Mesendoderm (in vitro differentiated cells): ENCODE measurements at regions not wholly inside any gene's neighbourhood (a gene's known extent, or its start where the extent isn't known, plus 50 kb on each side); places are given as distances from the start of the nearest gene placed in this dataset.

Experiments used
- DNase-seq: peaks from one replicate; pipeline ENCODE4 v3.0.0; 2013
- H2AK5ac ChIP-seq: 2 replicates; pipeline ENCODE4 v1.6.1; 2013; ENCODE audit warnings: low read length, inconsistent platforms
- H2BK120ac ChIP-seq: 2 replicates; pipeline ENCODE4 v1.6.1; 2013; ENCODE audit warnings: low read depth, mild to moderate bottlenecking, low read length, moderate library complexity, mixed read lengths
- H2BK15ac ChIP-seq: replicated peaks from 2 replicates; pipeline ENCODE4 v1.6.1; 2013; ENCODE audit warnings: low read depth, mild to moderate bottlenecking, moderate library complexity
- H2BK5ac ChIP-seq: 2 replicates; pipeline ENCODE4 v1.6.1; 2013; ENCODE audit warnings: low read length, inconsistent platforms
- H3K18ac ChIP-seq: 2 replicates; pipeline ENCODE4 v1.6.1; 2013; ENCODE audit warnings: mild to moderate bottlenecking, low read length, mixed read lengths
- H3K23ac ChIP-seq: one replicate; pipeline ENCODE4 v1.6.1; 2013; ENCODE audit warnings: low read length
- H3K27ac ChIP-seq: 2 replicates; pipeline ENCODE4 v1.5.1; 2013; ENCODE audit warnings: low read depth, mild to moderate bottlenecking, inconsistent platforms, low read length, moderate library complexity
- H3K27me3 ChIP-seq: 2 replicates; pipeline ENCODE4 v1.6.1; 2013; ENCODE audit warnings: low read length, control low read depth, mild to moderate bottlenecking, inconsistent platforms; ENCODE audit not compliant: insufficient read depth, poor library complexity
- H3K36me3 ChIP-seq: 2 replicates; pipeline ENCODE4 v1.6.1; 2013; ENCODE audit warnings: low read length, inconsistent platforms; ENCODE audit not compliant: control insufficient read depth, insufficient read depth
- H3K4ac ChIP-seq: one replicate; pipeline ENCODE4 v1.6.1; 2013; ENCODE audit warnings: low read depth, mild to moderate bottlenecking, low read length, moderate library complexity
- H3K4me1 ChIP-seq: 2 replicates; pipeline ENCODE4 v1.6.1; 2013; ENCODE audit warnings: low read depth, low read length, inconsistent platforms; ENCODE audit not compliant: control insufficient read depth
- H3K4me2 ChIP-seq: 2 replicates; pipeline ENCODE4 v1.6.1; 2013; ENCODE audit warnings: low read length
- H3K4me3 ChIP-seq: 2 replicates; pipeline ENCODE4 v1.5.1; 2013; ENCODE audit warnings: mild to moderate bottlenecking, low read length
- H3K56ac ChIP-seq: one replicate; pipeline ENCODE4 v1.6.1; 2013; ENCODE audit warnings: low read length
- H3K79me1 ChIP-seq: 2 replicates; pipeline ENCODE4 v1.6.1; 2013; ENCODE audit warnings: low read length, inconsistent platforms
- H3K79me2 ChIP-seq: 2 replicates; pipeline ENCODE4 v1.6.1; 2013; ENCODE audit warnings: mild to moderate bottlenecking, low read length; ENCODE audit not compliant: control insufficient read depth, insufficient read depth
- H3K9ac ChIP-seq: 2 replicates; pipeline ENCODE4 v1.6.1; 2013; ENCODE audit warnings: low read length, inconsistent platforms
- H4K5ac ChIP-seq: one replicate; pipeline ENCODE4 v1.6.1; 2013; ENCODE audit warnings: low read length
- H4K8ac ChIP-seq: one replicate; pipeline ENCODE4 v1.6.1; 2013; ENCODE audit warnings: low read depth, mild to moderate bottlenecking, control low read depth, low read length, moderate library complexity
- WGBS: extraction: QIAGEN DNeasy Blood & Tissue Kit; methylation state at CpG from one replicate; pipeline ENCODE4 v1.1.7; 2013; ENCODE audit warnings: low lambda C conversion rate, missing lambda C conversion rate; ENCODE audit not compliant: insufficient coverage; ENCODE audit errors: extremely low coverage; 5-methylcytosine and 5-hydroxymethylcytosine counted together

DNA sequence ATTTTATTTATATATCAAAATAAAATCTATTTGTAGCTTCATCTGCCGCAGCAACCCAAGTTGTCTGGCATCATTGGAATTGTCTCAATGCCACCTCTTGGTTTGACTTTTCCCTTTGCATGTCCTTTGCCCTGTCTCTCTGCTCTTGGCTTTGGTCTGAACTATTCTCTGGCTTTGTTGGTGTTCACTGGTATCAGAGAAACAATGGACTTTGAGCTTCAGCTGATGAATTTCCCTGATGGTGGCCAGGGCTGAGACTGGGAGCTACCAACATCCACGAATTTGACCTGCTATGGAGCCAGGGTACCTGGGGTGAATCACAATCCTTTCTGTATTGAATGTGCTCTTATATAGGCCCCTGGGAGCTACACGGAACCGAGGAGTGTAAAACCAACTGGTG, 311.7 kb upstream of the KIAA1217 start:
- no peaks in the 10 kb centered on the region for H3K27me3 ChIP-seq
- H3K36me3 ChIP-seq, result no peaks in the 10 kb centered on the region
- H3K9ac ChIP-seq, result no peak overlapping the region
- no peak for DNase-seq
- H3K27ac ChIP-seq, result no peak overlapping the region
- no peak overlapping the region for H2BK5ac ChIP-seq
- H4K8ac ChIP-seq, result no peak overlapping the region
- H3K23ac ChIP-seq, result no peak overlapping the region
- H3K79me2 ChIP-seq, result no peaks in the 10 kb centered on the region
- H3K4me3 ChIP-seq, result no peak overlapping the region
- WGBS, result no CpG with 5 or more reads among the region's 4 CpGs
- H3K56ac ChIP-seq, result no peak overlapping the region
- no peak overlapping the region for H3K4ac ChIP-seq
- no peaks in the 10 kb centered on the region for H3K79me1 ChIP-seq
- no peak overlapping the region for H2BK120ac ChIP-seq
- no peak overlapping the region for H2BK15ac ChIP-seq
- no peak overlapping the region for H3K4me2 ChIP-seq
- H4K5ac ChIP-seq, result no peak overlapping the region
- H2AK5ac ChIP-seq, result no peak overlapping the region
- no peaks in the 10 kb centered on the region for H3K4me1 ChIP-seq
- no peak overlapping the region for H3K18ac ChIP-seq

DNA sequence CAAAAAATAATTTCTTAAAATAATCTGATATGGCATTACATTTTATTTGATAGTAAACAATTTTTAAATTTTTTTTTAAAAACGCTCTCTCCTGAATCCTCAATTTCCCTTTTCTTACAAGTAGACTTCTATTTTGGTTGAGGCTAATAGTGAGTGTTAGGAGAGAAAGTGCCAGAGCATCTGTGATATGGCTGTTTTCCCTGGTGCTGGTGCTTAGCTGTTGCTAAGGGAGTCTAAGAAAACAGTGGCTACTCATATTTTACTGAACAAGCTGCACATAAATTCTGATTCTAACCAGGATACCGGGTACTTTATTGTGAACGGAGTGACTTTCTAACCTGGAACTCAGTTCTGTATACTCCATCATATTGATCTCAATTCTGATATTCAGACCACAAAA, 311.1 kb upstream of the KIAA1217 start:
- no peaks in the 10 kb centered on the region for H3K27me3 ChIP-seq
- no peaks in the 10 kb centered on the region for H3K4me1 ChIP-seq
- no peak overlapping the region for H4K8ac ChIP-seq
- H2AK5ac ChIP-seq, result no peak overlapping the region
- H2BK5ac ChIP-seq, result no peak overlapping the region
- H3K4ac ChIP-seq, result no peak overlapping the region
- no peak overlapping the region for H3K9ac ChIP-seq
- no peak overlapping the region for H4K5ac ChIP-seq
- no peak overlapping the region for H3K4me3 ChIP-seq
- H3K79me1 ChIP-seq, result no peaks in the 10 kb centered on the region
- DNase-seq, result no peak
- H3K4me2 ChIP-seq, result no peak overlapping the region
- no CpG with 5 or more reads among the region's 3 CpGs for WGBS
- H3K18ac ChIP-seq, result no peak overlapping the region
- H3K56ac ChIP-seq, result no peak overlapping the region
- H2BK15ac ChIP-seq, result no peak overlapping the region
- no peak overlapping the region for H3K27ac ChIP-seq
- no peak overlapping the region for H2BK120ac ChIP-seq
- H3K79me2 ChIP-seq, result no peaks in the 10 kb centered on the region
- H3K23ac ChIP-seq, result no peak overlapping the region
- H3K36me3 ChIP-seq, result no peaks in the 10 kb centered on the region

DNA sequence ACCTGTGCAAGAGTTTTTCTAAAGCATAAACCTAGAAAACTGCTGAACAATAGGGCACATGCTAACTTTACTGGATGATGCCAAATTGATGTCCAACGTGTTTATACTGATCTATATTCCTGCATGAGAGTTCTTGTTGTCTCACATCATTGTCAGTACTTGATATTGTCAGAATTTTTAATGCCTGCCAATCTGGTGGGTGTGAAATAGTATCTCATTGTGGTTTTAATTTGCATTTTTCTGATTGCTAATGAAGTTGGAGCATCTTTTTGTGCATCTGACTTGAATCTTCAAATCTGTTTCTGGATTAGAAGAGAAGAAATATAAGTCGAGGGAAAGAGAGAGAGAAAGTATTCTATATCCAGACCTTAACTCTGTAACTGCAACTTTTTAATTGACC, 309.8 kb upstream of the KIAA1217 start:
- H3K4ac ChIP-seq, result no peak overlapping the region
- H3K27me3 ChIP-seq, result no peaks in the 10 kb centered on the region
- no peak overlapping the region for H3K27ac ChIP-seq
- DNase-seq, result no peak
- H3K9ac ChIP-seq, result no peak overlapping the region
- H2BK120ac ChIP-seq, result no peak overlapping the region
- H3K4me3 ChIP-seq, result no peak overlapping the region
- no peak overlapping the region for H4K5ac ChIP-seq
- H2AK5ac ChIP-seq, result no peak overlapping the region
- H3K79me1 ChIP-seq, result no peaks in the 10 kb centered on the region
- no CpG with 5 or more reads among the region's 2 CpGs for WGBS
- H3K4me2 ChIP-seq, result no peak overlapping the region
- no peak overlapping the region for H4K8ac ChIP-seq
- no peak overlapping the region for H3K56ac ChIP-seq
- no peaks in the 10 kb centered on the region for H3K4me1 ChIP-seq
- no peak overlapping the region for H3K23ac ChIP-seq
- H3K36me3 ChIP-seq, result no peaks in the 10 kb centered on the region
- H2BK15ac ChIP-seq, result no peak overlapping the region
- no peak overlapping the region for H2BK5ac ChIP-seq
- H3K79me2 ChIP-seq, result no peaks in the 10 kb centered on the region
- H3K18ac ChIP-seq, result no peak overlapping the region

DNA sequence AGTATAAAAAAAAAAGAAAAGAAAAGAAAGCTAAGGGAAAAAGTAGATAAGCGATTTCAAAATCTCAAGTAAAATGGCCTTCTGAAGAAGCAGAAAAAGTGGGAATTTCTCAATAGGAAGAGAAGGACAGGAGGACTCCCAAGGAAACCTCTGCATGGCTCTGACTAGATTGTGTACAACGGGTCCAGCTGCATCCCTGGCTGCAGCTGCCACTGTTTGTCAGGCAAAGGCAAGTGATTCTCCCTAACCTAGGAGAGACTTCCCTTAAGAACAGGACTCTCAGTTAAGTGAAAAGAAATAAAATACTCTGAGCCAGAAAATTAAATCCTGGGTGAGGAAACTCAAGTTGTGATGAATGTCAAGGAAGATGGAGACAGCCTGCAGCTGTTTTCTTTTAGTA, 298.6 kb upstream of the KIAA1217 start:
- Histone ChIP-seq H2AK5ac (no peak overlapping the region), H4K8ac (no peak overlapping the region), H4K5ac (no peak overlapping the region), H3K79me2 (no peaks in the 10 kb centered on the region), H2BK5ac (no peak overlapping the region), H3K27me3 (no peaks in the 10 kb centered on the region), H3K4me1 (no peaks in the 10 kb centered on the region), H3K27ac (no peak overlapping the region), H2BK15ac (no peak overlapping the region), H3K36me3 (no peaks in the 10 kb centered on the region), H3K79me1 (no peaks in the 10 kb centered on the region), H3K4ac (no peak overlapping the region), H3K23ac (no peak overlapping the region), H2BK120ac (no peak overlapping the region), H3K9ac (no peak overlapping the region), H3K4me3 (no peak overlapping the region), H3K4me2 (no peak overlapping the region), H3K56ac (no peak overlapping the region), H3K18ac (no peak overlapping the region)
- DNase-seq, result no peak
- WGBS, result no CpG with 5 or more reads among the region's 2 CpGs

DNA sequence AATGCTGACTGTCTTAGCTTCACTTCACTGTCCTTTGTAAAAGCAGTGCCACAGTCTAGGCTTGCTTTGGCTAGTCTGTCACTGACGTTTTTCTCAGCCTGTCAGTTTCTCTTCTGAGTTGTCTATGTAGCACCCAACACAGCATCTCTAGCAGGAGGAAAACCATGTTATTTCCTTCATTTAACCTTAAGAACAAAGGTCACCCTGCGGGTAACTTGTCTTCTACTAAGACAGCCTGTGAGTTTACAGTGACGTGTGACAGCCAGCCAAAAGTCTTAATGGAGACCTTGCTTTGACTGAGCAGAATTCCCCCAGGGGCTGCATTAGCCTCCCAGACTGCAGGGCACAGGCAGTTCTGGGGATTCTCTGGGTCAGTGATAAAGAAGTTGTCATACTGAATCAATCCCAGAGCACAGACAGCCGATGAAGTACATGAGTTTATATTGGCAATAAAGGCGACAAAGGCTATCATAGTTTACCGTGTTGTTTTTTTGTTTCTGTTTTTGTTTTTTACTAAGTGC, 296.0 kb upstream of the KIAA1217 start:
- Histone ChIP-seq H3K79me2 (no peaks in the 10 kb centered on the region), H3K27me3 (no peaks in the 10 kb centered on the region), H4K8ac (no peak overlapping the region), H3K36me3 (no peaks in the 10 kb centered on the region), H3K4me2 (no peak overlapping the region), H4K5ac (no peak overlapping the region), H3K18ac (no peak overlapping the region), H2BK15ac (no peak overlapping the region), H3K56ac (no peak overlapping the region), H3K4me3 (no peak overlapping the region), H2BK120ac (no peak overlapping the region), H3K4me1 (no peaks in the 10 kb centered on the region), H2BK5ac (no peak overlapping the region), H3K27ac (no peak overlapping the region), H3K4ac (no peak overlapping the region), H2AK5ac (no peak overlapping the region), H3K9ac (no peak overlapping the region), H3K23ac (no peak overlapping the region), H3K79me1 (no peaks in the 10 kb centered on the region)
- no CpG with 5 or more reads among the region's 6 CpGs for WGBS
- no peak for DNase-seq

DNA sequence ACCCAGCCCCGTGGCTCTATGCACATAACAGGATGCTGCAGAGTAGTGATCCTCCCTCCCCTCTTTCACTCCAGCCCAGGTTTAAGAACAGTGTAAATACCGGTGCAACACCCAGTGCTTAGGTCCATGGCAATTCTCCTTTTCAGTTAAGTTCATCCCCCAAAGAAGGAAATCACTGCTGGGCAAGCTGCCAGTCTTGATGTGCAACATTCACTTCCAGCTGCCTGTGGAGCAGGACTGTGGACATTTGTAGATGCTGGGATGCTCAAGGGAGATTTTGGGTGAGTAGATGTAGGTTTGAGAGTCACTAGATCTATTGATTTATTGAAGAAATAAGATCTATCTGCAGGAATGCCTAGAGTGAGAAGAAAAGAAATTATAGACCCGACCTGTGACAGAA, 294.3 kb upstream of the KIAA1217 start:
- Histone ChIP-seq H3K36me3 (no peaks in the 10 kb centered on the region), H3K4me2 (no peak overlapping the region), H4K5ac (no peak overlapping the region), H3K23ac (no peak overlapping the region), H3K27me3 (no peaks in the 10 kb centered on the region), H3K27ac (no peak overlapping the region), H3K56ac (no peak overlapping the region), H3K4ac (no peak overlapping the region), H3K79me2 (no peaks in the 10 kb centered on the region), H3K4me3 (no peak overlapping the region), H3K9ac (no peak overlapping the region), H2AK5ac (no peak overlapping the region), H2BK120ac (no peak overlapping the region), H3K4me1 (no peaks in the 10 kb centered on the region), H2BK15ac (no peak overlapping the region), H4K8ac (no peak overlapping the region), H3K79me1 (no peaks in the 10 kb centered on the region), H3K18ac (no peak overlapping the region), H2BK5ac (no peak overlapping the region)
- WGBS, result no CpG with 5 or more reads among the region's 3 CpGs
- DNase-seq, result no peak
